ENCODE measurements at regions not wholly inside any gene's neighbourhood (a gene's known extent, or its start where the extent isn't known, plus 50 kb on each side); places are given as distances from the start of the nearest gene placed in this dataset.

DNA sequence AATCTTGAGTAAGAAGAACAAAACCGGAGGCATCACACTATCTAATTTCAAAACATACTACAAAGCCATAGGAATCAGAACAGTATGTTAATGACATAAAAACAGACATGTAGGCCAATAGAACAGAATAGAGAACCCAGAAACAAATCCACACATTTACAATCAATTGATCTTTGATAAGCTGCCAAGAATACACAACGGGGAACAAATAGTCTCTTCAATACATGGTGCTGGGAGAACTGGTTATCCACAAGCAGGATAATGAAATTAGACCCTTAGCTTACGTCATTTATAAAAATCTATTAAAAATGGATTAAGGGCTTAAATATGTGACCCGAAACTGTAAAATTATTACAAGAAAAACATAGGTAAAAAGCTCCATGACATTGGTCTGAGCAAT, 417.7 kb downstream of the INSC start:
- no peak for DNase-seq (ENCODE audit: low spot score)
- H3K4me1 ChIP-seq (ENCODE audit: control insufficient read depth in 1 of 2, low read depth in 2 of 2), result no peaks in the 10 kb centered on the region
- H3K9me3 ChIP-seq, result peaks cover 2% of the 10 kb centered on the region
- H3K4me3 ChIP-seq, result no peak overlapping the region
- no peak for ATAC-seq (ENCODE audit: insufficient number of reproducible peaks, low FRiP score, low read depth)
- no peak overlapping the region for H3K27ac ChIP-seq
- TF ChIP-seq, protein P1, sequence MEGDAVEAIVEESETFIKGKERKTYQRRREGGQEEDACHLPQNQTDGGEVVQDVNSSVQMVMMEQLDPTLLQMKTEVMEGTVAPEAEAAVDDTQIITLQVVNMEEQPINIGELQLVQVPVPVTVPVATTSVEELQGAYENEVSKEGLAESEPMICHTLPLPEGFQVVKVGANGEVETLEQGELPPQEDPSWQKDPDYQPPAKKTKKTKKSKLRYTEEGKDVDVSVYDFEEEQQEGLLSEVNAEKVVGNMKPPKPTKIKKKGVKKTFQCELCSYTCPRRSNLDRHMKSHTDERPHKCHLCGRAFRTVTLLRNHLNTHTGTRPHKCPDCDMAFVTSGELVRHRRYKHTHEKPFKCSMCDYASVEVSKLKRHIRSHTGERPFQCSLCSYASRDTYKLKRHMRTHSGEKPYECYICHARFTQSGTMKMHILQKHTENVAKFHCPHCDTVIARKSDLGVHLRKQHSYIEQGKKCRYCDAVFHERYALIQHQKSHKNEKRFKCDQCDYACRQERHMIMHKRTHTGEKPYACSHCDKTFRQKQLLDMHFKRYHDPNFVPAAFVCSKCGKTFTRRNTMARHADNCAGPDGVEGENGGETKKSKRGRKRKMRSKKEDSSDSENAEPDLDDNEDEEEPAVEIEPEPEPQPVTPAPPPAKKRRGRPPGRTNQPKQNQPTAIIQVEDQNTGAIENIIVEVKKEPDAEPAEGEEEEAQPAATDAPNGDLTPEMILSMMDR (IDR thresholded peaks at IDR 0.05), result no peak
- no peaks in the 10 kb centered on the region for H3K27me3 ChIP-seq (replicated peaks; ENCODE audit: insufficient read depth)
- H3K36me3 ChIP-seq, result no peaks in the 10 kb centered on the region

DNA sequence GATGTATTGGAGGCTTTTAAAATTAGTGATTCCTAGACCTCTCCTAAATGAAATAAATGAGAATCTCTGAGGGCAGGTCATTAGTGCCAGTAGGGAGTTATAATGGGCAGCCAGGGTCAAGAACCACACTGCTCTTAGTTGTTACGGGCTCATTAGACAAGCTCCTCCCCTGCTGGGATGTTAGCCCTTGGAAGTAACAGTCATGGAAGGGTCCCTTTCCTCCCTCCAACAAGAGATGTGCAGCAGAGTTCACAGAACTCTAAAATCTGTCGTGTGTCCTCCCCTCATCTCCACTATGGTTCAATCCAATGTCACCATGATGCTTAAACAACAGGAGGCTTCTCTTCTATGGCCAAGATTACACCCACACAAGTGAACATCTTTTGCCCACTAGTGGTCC, 419.5 kb downstream of the INSC start:
- Histone ChIP-seq H3K27me3 (replicated peaks; ENCODE audit: insufficient read depth) (no peaks in the 10 kb centered on the region), H3K27ac (no peak overlapping the region), H3K4me1 (ENCODE audit: control insufficient read depth in 1 of 2, low read depth in 2 of 2) (no peaks in the 10 kb centered on the region), H3K36me3 (no peaks in the 10 kb centered on the region), H3K4me3 (no peak overlapping the region), H3K9me3 (no peaks in the 10 kb centered on the region)
- TF ChIP-seq, protein P1 (IDR thresholded peaks at IDR 0.05), result no peak
- DNase-seq (ENCODE audit: low spot score), result no peak
- no peak for ATAC-seq (ENCODE audit: insufficient number of reproducible peaks, low FRiP score, low read depth)

DNA sequence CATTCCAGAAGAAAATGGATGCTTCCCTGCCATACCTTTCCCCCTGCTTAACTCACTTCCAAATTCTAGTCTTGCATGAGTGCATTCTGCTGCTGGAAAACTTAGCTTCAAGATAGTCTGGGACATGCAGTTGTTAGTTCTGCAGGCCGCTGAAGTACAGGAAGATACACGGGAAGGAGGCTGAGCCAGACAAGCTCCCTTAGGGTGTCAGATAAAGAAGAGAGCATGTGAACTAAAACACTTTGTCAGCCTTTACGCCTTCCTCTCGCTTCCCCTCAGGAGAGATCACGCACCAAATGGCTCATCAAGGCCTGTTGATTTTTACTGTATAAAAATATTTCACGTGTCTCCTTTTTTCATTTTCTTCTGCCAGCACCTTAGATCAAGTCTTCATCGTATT, 420.7 kb downstream of the INSC start:
- H3K27ac ChIP-seq, result no peak overlapping the region
- no peaks in the 10 kb centered on the region for H3K9me3 ChIP-seq
- no peaks in the 10 kb centered on the region for H3K4me1 ChIP-seq (ENCODE audit: control insufficient read depth in 1 of 2, low read depth in 2 of 2)
- no peak overlapping the region for H3K4me3 ChIP-seq
- TF ChIP-seq, protein P1 (IDR thresholded peaks at IDR 0.05), result no peak
- no peaks in the 10 kb centered on the region for H3K27me3 ChIP-seq (replicated peaks; ENCODE audit: insufficient read depth)
- H3K36me3 ChIP-seq, result no peaks in the 10 kb centered on the region
- ATAC-seq (ENCODE audit: insufficient number of reproducible peaks, low FRiP score, low read depth) (no peak), DNase-seq (ENCODE audit: low spot score) (no peak)

DNA sequence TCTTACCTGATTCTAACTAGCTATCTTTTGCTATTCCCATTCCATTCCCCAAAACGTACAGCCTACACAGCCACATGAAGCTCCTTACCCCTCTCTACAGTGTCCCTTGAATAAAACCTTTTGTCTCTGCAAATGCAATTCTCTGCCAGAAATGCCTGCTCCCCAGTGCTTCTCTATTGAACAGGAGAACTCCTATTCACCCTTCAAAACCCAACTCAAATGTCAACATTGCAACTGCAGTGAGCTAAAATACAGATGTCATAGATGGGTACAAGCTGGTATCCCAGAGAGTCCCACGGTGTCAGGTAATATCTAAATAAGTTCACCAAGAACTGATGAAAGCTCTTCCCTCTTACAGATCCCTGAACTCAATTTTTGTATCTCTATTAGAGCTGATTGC, 421.7 kb downstream of the INSC start:
- ATAC-seq (ENCODE audit: insufficient number of reproducible peaks, low FRiP score, low read depth) (no peak), DNase-seq (ENCODE audit: low spot score) (no peak)
- no peaks in the 10 kb centered on the region for H3K27me3 ChIP-seq (replicated peaks; ENCODE audit: insufficient read depth)
- no peaks in the 10 kb centered on the region for H3K9me3 ChIP-seq
- TF ChIP-seq, protein P1 (IDR thresholded peaks at IDR 0.05), result no peak
- no peak overlapping the region for H3K27ac ChIP-seq
- H3K36me3 ChIP-seq, result no peaks in the 10 kb centered on the region
- no peak overlapping the region for H3K4me3 ChIP-seq
- no peaks in the 10 kb centered on the region for H3K4me1 ChIP-seq (ENCODE audit: control insufficient read depth in 1 of 2, low read depth in 2 of 2)

DNA sequence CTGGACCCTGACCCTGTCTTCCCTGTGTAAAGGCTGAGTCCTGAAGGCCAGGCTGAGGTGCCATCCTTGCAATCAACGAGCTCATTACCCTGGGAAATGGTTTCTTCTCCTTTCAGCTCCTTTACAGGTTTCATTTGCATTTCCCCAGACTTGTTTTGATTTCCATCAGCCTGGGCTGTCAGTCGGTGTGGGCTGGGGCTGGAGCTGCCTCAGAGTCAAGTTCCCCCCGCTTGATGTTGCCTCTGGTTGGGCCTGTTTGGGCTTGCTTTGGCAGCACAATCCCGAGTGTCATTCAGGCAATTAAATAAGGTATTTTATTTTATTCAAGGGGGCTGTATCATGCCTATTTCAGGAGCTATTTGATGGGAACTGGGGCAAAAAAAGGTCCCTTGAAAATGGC, 424.9 kb downstream of the INSC start:
- H3K27ac ChIP-seq, result no peak overlapping the region
- H3K27me3 ChIP-seq (replicated peaks; ENCODE audit: insufficient read depth), result no peaks in the 10 kb centered on the region
- no peaks in the 10 kb centered on the region for H3K4me1 ChIP-seq (ENCODE audit: control insufficient read depth in 1 of 2, low read depth in 2 of 2)
- DNase-seq (ENCODE audit: low spot score) (no peak), ATAC-seq (ENCODE audit: insufficient number of reproducible peaks, low FRiP score, low read depth) (no peak)
- no peaks in the 10 kb centered on the region for H3K36me3 ChIP-seq
- no peaks in the 10 kb centered on the region for H3K9me3 ChIP-seq
- no peak overlapping the region for H3K4me3 ChIP-seq
- TF ChIP-seq, protein P1 (IDR thresholded peaks at IDR 0.05), result no peak

Data from thoracic aorta (tissue), 2 donors.